ENCODE measurements at regions not wholly inside any gene's neighbourhood (a gene's known extent, or its start where the extent isn't known, plus 50 kb on each side); places are given as distances from the start of the nearest gene placed in this dataset.
"Not testable (repeated sequence)": the region's sequence is repeated elsewhere in the genome, so short reads cannot be mapped to it uniquely, and the experiment has no call there.

DNA sequence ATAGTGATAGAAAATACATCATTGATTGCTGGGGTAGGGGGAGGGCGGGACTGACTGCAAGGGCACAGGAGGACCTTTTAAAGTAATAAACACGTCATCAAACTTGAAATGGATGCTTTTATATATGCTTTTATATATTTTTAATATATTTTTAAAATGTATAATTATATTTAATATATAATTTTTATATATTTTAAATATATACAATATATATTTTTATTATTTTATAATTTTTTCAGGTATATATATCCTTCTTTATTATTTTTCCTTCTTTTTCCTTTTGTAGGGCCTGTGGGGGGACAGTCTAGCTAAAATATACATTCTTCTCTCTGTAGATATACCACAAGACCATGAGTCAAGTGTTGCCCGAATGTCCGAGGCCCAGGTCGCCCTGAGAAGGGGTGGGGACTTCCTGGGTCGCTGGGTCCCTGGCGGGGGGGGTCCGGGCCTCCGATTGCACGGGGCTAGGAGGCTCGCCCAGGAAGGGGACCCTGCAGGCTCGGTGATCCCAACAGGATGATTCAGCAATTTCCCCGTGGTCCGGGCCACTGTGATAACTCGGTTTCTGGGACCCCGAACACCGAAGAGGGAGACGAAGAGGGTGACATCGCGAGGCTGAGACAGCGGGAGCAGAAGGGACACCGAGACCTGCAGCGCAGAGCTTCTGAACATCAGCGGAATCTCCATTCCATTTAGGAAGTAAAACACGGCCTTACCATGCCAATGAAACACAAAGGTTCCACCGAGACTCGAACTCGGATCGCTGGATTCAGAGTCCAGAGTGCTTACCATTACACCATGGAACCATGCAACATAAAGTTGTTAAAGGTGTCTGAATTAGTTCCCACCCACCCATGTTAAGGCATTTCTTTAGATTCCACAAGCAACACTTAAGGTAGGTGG is 112.5 kb upstream of the NBPF11 start:
- no peaks in the 10 kb centered on the region for H3K36me3 ChIP-seq (ENCODE audit: insufficient read depth in 1 of 2, low read depth in 1 of 2)
- intact Hi-C loops (cut with DNase I): no loop called here
- no peak overlapping the region for H3K27ac ChIP-seq
- ATAC-seq (no peak), DNase-seq (no peak)
- WGBS, 3 donors: 47 to 50% (median 50%) methylated on average over 29 of the region's 29 CpGs
- H3K27me3 ChIP-seq (ENCODE audit: insufficient read depth in 3 of 3, low read length in 2 of 3): peaks cover 3 to 31% (median 4%) of the 10 kb centered on the region in 3 donors
- H3K9me3 ChIP-seq: no peaks in the 10 kb centered on the region
- H3K4me3 ChIP-seq: no peak overlapping the region
- TF ChIP-seq, protein P1, sequence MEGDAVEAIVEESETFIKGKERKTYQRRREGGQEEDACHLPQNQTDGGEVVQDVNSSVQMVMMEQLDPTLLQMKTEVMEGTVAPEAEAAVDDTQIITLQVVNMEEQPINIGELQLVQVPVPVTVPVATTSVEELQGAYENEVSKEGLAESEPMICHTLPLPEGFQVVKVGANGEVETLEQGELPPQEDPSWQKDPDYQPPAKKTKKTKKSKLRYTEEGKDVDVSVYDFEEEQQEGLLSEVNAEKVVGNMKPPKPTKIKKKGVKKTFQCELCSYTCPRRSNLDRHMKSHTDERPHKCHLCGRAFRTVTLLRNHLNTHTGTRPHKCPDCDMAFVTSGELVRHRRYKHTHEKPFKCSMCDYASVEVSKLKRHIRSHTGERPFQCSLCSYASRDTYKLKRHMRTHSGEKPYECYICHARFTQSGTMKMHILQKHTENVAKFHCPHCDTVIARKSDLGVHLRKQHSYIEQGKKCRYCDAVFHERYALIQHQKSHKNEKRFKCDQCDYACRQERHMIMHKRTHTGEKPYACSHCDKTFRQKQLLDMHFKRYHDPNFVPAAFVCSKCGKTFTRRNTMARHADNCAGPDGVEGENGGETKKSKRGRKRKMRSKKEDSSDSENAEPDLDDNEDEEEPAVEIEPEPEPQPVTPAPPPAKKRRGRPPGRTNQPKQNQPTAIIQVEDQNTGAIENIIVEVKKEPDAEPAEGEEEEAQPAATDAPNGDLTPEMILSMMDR (IDR thresholded peaks at IDR 0.05): no peak
- no peaks in the 10 kb centered on the region for H3K4me1 ChIP-seq

DNA sequence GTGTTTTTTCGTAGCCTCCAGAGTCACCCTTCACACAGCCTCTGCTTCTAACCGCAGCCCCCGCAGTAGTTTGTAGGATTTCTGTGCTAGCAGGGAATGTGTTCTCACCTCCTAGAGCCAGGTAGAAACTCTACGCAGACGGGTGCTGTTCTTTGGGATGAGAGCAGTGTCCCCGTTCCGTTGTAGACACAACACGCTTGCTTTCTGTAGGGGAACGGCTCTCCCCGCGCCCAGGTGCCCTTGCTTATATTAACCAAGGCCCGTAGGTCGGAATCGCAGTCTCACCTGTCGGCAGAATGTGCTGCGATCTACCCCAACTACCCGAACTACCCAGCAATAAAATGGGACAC is 111.8 kb upstream of the NBPF11 start:
- no peak overlapping the region for H3K27ac ChIP-seq
- DNase-seq: no peak
- ATAC-seq: no peak

DNA sequence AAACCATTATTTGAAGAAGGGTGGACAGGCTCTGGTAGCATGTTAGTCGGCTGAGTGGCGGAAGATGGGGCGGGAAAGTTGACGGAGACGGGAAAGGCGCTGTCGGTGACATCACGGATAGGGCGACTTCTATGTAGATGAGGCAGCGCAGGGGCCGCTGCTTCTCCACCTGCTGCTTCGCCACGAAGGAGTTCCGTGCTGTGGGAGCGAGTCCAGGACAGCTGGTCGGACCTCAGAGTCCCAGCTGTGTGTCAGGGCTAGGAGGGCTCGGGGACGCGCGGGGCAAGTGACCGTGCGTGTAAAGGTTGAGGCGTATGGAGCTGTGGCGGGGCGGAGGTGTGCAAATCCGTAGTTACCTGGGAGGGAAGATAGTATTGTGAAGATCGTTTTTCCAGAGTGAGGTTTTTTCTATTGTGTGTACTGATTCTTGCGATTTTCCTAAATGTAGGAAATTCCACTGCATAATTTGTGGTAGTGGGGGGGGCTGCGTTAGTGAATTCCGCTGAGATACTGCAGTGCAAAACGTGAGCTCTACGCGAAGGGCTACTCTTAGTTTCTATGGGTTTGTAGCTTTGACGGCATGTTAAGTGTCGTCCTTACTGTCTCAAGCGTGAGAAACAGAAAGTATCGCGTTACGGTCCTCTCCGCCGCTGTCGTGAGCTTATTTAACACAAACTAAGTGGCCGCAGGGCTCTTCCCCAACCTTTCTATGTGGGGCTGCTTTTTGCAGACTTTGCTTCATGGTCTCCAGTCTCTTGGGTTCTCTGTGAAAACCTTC is 111.2 kb upstream of the NBPF11 start:
- Histone ChIP-seq H3K36me3 (ENCODE audit: insufficient read depth in 1 of 2, low read depth in 1 of 2) (no peaks in the 10 kb centered on the region), H3K27me3 (ENCODE audit: insufficient read depth in 3 of 3, low read length in 2 of 3) (peaks cover 3 to 31% (median 4%) of the 10 kb centered on the region in 3 donors), H3K4me3 (peak overlapping the region; percentile 59), H3K4me1 (no peaks in the 10 kb centered on the region), H3K27ac (no peak overlapping the region), H3K9me3 (no peaks in the 10 kb centered on the region)
- DNase-seq (peak; percentile 35 to 67), ATAC-seq (peak; percentile 49 to 67 (median 55))
- 1% methylated on average over 43 of the region's 43 CpGs for whole genome bisulfite sequencing, 3 donors
- intact Hi-C loops (cut with DNase I): no loop called here
- TF ChIP-seq, protein P1 (IDR thresholded peaks at IDR 0.05): no peak

More for the DNA sequence above, 111.8 kb upstream of the NBPF11 start:
- H3K27me3 ChIP-seq (ENCODE audit: insufficient read depth in 3 of 3, low read length in 2 of 3): peaks cover 3 to 31% (median 4%) of the 10 kb centered on the region in 3 donors
- H3K36me3 ChIP-seq (ENCODE audit: insufficient read depth in 1 of 2, low read depth in 1 of 2): no peaks in the 10 kb centered on the region
- H3K4me3 ChIP-seq: peak overlapping the region; percentile 59
- intact Hi-C loops (cut with DNase I): no loop called here
- TF ChIP-seq, protein P1 (IDR thresholded peaks at IDR 0.05): no peak
- H3K9me3 ChIP-seq: no peaks in the 10 kb centered on the region
- WGBS, 3 donors: 9 to 12% (median 11%) methylated on average over 17 of the region's 17 CpGs
- H3K4me1 ChIP-seq: no peaks in the 10 kb centered on the region

DNA sequence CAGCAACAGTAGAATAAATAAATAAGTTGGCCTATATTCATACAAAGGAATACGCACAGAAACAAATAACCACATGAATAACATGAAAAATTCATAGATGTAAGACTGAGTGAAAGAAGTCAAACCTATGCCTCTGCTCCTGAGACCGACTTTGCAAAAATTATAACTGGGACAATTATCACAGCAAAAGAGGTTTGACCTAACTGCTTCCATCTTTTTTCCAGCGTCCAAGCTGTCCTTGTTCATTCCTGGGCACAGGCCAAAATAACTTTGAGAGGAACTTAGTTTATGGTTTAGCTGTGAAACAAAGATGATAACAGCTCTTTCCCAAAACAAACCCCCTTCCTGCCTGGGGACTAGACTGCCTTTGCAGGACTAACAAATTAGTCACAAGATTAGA is 109.6 kb upstream of the NBPF11 start:
- H3K9me3 ChIP-seq; H3K4me3 ChIP-seq; H3K36me3 ChIP-seq (ENCODE audit: insufficient read depth in 1 of 2, low read depth in 1 of 2); DNase-seq; H3K27ac ChIP-seq; intact Hi-C loops (cut with DNase I); ATAC-seq; H3K4me1 ChIP-seq: not testable (repeated sequence)
- 73 to 77% (median 73%) methylated on average over 3 of the region's 3 CpGs for WGBS, 3 donors
- H3K27me3 ChIP-seq (ENCODE audit: insufficient read depth in 3 of 3, low read length in 2 of 3): peaks cover 3 to 31% (median 4%) of the 10 kb centered on the region in 3 donors

GRCh38 chr1:148257886-148258285 is 105.8 kb upstream of the NBPF11 start:
- H3K36me3 ChIP-seq (ENCODE audit: insufficient read depth in 1 of 2, low read depth in 1 of 2); DNase-seq; ATAC-seq; H3K27me3 ChIP-seq (ENCODE audit: insufficient read depth in 3 of 3, low read length in 2 of 3); H3K4me3 ChIP-seq; H3K27ac ChIP-seq; H3K9me3 ChIP-seq; intact Hi-C loops (cut with DNase I); H3K4me1 ChIP-seq: not testable (repeated sequence)
- WGBS, 3 donors: 79 to 82% (median 82%) methylated on average over 4 of the region's 4 CpGs
